ENCODE measurements at regions not wholly inside any gene's neighbourhood (a gene's known extent, or its start where the extent isn't known, plus 50 kb on each side); places are given as distances from the start of the nearest gene placed in this dataset.

DNA sequence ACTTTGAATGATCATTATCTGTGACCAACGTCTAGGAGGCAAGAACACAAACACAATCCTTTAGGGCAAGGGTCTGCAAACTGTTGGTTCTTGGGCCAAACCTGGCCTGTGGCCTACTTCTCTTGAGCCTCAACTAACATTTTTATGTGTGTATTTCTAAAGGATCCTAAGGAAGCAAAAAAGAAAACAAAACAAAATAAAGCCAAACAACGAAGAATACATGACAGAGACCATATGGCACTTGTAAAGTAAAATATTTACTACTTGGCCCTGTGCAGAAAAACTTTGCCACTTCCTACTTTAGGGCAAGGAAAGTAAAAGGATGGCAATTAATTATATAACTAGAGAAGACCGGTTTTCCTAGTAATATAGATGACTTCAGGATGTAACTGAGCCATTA, 1056.2 kb downstream of the EPHA7 start:
- Histone ChIP-seq H3K36me3 (no peaks in the 10 kb centered on the region), H3K27me3 (no peaks in the 10 kb centered on the region), H3K9me3 (replicated peaks) (no peaks in the 10 kb centered on the region), H3K4me3 (no peak overlapping the region), H3K27ac (no peak overlapping the region; the same call in 1 of the 2 replicates), H3K4me1 (peaks cover 8% of the 10 kb centered on the region)
- DNase-seq = no peak

DNA sequence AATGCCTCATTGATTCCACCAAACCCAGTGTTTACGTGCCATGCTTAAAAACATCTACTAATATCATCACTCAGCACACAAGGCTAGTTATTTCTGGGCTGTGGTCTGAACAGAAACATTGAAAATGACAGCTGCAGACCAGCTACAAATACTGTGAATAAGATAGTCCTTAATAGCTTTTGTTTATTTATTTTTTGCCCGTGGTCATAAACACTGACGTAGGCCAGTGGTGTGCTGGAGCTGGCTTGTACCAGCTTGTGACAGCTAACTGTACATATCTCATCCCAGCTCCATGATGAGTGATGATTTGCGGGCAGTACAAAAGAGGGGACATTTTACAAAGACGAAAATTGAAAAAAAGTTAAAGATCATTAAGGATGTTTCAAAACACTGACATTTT, 1057.0 kb downstream of the EPHA7 start:
- H3K9me3 ChIP-seq (replicated peaks) = no peaks in the 10 kb centered on the region
- H3K27ac ChIP-seq = peak overlapping the region; percentile 6; the same call in 1 of the 2 replicates
- peaks cover 8% of the 10 kb centered on the region for H3K4me1 ChIP-seq
- H3K27me3 ChIP-seq = no peaks in the 10 kb centered on the region
- no peak overlapping the region for H3K4me3 ChIP-seq
- H3K36me3 ChIP-seq = no peaks in the 10 kb centered on the region
- DNase-seq = peak; percentile 62 to 74

DNA sequence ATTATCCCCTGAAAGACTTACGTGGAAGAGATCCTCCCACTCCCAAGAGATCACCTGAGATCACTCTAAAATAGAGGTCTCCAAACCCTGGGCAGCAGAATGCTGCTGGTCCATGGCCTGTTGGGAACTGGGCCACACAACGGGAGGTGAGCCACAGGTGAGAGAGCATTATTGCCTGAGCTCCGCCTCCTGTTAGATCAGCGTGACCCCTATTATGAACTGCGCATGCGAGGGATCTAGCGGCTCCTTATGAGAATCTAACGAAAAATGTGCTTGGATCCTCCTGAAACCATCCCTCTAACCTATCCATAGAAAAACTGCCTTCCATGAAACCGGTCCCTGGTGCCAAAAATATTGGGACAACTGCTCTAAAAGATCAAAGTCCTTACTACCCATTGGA, 1057.4 kb downstream of the EPHA7 start:
- Histone ChIP-seq H3K36me3 (no peaks in the 10 kb centered on the region), H3K27ac (peak overlapping the region; percentile 6; the same call in 1 of the 2 replicates), H3K27me3 (no peaks in the 10 kb centered on the region), H3K9me3 (replicated peaks) (no peaks in the 10 kb centered on the region), H3K4me1 (peaks cover 8% of the 10 kb centered on the region), H3K4me3 (no peak overlapping the region)
- no peak for DNase-seq

DNA sequence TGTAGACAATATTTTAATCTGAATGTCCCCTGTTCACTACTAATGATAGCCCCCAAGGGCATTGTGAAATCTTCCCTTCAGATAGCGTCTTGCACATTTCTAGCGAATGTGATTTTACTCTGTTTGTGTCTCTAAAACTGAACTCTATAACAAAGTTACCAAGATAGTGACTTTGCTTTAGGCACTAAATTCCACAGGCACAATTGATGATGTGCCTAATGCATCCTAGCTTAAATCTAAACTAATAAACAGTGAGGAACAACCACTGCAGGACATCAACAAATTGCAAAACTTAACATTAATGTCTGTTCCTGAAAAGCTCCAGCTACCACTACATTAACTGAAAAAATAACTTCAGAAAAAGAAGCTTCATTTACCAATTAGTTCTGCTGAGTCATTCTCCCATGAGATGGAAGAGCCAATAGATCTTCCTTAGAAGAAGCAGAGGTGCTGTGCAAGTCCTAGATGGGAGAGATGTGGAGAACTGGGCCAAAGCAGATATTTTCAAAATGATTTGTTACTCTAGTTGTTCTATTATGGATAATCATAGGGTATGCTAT, 1065.0 kb downstream of the EPHA7 start:
- H3K9me3 ChIP-seq (replicated peaks) = no peaks in the 10 kb centered on the region
- DNase-seq = peak in 1 of 2 experiments; percentile 10
- H3K4me3 ChIP-seq = no peak overlapping the region
- no peaks in the 10 kb centered on the region for H3K27me3 ChIP-seq
- H3K27ac ChIP-seq = peak overlapping the region; percentile 16; the same call in 1 of the 2 replicates
- H3K4me1 ChIP-seq = no peaks in the 10 kb centered on the region
- H3K36me3 ChIP-seq = no peaks in the 10 kb centered on the region

DNA sequence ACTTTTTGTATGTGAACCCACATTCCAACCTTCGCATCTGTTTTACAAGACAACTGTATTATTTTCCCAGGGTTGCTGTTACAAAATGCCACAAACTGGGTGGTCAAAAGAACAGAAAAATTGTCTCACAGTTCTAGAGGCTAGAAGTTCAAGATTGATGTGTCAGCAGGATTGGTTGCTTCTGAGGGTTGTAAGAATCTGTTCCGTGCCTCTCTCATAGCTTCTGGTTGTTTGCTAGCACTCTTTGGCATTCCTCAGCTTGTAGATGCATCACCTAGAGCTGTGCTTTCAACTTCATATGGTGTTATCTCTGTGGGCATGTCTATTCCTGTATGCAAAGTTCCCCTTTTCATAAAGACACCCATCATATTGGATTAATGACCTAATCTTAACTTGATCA, 1067.2 kb downstream of the EPHA7 start:
- no peaks in the 10 kb centered on the region for H3K27me3 ChIP-seq
- no peaks in the 10 kb centered on the region for H3K4me1 ChIP-seq
- no peak overlapping the region for H3K4me3 ChIP-seq
- no peaks in the 10 kb centered on the region for H3K9me3 ChIP-seq (replicated peaks)
- no peaks in the 10 kb centered on the region for H3K36me3 ChIP-seq
- DNase-seq = no peak
- H3K27ac ChIP-seq = no peak overlapping the region

DNA sequence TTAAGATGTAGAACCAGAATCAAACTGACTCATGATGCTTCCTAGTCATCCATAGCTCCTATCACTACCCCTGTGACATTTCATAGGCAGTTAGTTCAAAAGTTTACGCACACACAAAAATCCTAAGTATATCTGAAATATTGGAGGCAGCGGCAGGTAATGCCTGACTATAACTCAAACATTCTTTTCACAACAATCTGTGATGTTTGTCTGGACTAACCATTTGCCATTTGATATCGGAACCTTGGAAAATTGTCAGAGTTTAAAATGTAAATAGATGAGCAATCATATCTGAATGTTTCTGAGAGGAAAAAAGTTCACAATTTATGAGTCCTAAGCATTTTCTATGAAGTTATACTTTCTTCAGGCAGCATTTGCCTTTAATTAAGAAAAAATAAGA, 1078.2 kb downstream of the EPHA7 start:
- Histone ChIP-seq H3K27ac (no peak overlapping the region), H3K9me3 (replicated peaks) (no peaks in the 10 kb centered on the region), H3K4me1 (no peaks in the 10 kb centered on the region), H3K36me3 (no peaks in the 10 kb centered on the region), H3K27me3 (no peaks in the 10 kb centered on the region), H3K4me3 (no peak overlapping the region)
- DNase-seq = no peak

DNA sequence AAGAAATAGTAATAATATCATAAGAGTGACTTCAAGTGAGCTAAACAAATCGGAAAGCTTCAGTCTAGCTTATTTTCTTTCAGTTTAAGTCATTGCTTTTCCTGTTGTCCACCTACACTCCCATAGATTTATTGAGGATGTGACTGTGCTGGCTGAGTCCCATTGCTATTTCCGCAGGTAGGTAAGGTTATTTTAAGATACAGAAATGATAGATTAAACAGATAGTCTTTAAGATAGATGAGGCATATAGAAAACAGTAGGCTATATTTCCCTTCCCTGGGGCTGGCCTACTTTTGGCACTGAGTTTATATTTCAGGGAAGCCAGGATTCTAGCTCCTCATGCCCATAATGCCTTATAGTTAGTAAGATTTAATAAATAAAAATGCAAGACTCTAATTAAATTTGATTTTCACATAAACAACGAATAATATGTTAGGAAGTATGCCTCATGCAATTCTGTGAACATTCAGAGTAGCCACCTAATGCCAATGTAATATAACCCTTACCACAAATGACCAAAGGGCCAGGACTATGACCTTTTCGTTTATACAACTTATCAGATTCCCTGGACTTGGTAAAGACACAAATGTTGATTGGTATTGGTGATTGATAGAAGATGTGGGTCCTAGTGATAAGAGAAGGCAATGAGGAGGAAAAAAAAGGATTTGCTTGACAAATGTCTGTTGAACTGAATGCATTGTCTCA, 1079.3 kb downstream of the EPHA7 start:
- Histone ChIP-seq H3K4me3 (no peak overlapping the region), H3K9me3 (replicated peaks) (no peaks in the 10 kb centered on the region), H3K27me3 (no peaks in the 10 kb centered on the region), H3K36me3 (no peaks in the 10 kb centered on the region), H3K4me1 (no peaks in the 10 kb centered on the region), H3K27ac (no peak overlapping the region)
- no peak for DNase-seq

DNA sequence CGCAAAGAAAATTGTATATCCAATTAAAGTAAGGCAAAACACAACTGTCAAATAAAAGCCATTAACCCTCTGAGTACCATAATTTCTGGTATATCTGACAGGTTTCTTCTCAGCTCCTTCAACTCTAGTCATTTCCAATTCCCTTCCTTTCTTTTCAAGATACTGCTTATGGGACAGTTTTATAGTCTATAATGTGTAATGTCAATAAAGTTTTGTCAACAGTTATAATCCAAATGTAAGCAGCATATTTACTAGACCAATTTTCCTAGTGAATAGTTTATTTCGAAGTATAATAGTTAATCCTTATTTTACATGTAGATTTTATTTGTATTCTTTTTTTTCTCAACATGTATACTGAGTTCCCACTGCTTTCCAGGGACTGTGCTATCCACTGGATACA, 1081.8 kb downstream of the EPHA7 start:
- Histone ChIP-seq H3K27me3 (no peaks in the 10 kb centered on the region), H3K27ac (no peak overlapping the region), H3K4me3 (no peak overlapping the region), H3K36me3 (no peaks in the 10 kb centered on the region), H3K9me3 (replicated peaks) (no peaks in the 10 kb centered on the region), H3K4me1 (no peaks in the 10 kb centered on the region)
- DNase-seq = no peak

DNA sequence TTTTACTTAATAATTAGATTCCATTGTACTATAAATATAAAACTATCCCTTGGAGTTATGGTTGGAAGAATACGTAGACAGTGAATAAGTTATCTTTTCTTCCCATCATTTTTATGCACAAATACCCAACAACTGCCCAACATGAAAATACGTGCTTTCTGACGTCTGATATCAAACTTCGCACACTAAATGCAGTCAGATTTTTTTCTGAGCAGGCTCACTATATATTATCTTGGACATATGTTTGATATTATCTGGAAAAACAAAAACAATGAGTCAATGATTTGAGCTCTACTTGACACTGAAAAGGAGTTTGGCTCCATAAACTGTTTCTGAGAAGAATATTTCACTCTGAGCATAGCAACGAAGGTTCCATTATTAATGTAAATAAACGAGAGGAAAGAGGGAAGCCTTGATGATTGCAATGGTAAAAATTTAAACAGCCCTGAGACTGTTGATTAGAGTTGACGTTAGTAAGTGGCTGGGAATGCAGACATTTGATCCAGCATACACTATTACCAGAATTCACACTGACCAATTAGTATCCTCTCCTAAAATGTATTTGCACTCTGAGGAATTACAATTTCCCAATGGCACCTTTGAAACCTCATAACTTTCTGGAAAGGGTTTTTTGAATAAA, 1090.0 kb downstream of the EPHA7 start:
- Histone ChIP-seq H3K27me3 (no peaks in the 10 kb centered on the region), H3K27ac (no peak overlapping the region), H3K9me3 (replicated peaks) (no peaks in the 10 kb centered on the region; the same call in 1 of the 2 replicates), H3K36me3 (no peaks in the 10 kb centered on the region), H3K4me1 (0 out of 2 replicates have a peak, but pooled peaks cover 5% of the 10 kb centered on the region), H3K4me3 (no peak overlapping the region)
- DNase-seq = no peak

DNA sequence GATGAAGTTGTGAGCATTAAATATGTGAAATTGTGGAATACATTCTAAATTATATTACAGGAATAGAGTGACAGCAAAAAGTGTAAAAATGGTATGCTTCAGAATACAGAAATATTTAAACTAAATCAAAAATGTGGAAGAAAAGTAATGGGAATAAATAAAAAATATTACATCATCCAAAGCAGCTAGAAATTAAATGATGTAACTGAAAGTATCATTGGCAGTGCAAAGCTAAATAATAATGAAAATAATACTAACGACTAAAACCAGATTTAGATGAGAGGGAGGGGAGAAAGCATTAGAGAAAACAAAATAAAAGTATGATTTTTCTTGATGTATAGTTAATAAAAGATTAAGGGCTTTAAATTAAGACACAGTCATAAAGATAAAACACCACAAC, 1104.0 kb downstream of the EPHA7 start:
- no peaks in the 10 kb centered on the region for H3K9me3 ChIP-seq (replicated peaks)
- H3K4me3 ChIP-seq = no peak overlapping the region
- DNase-seq = no peak
- H3K27ac ChIP-seq = no peak overlapping the region
- H3K27me3 ChIP-seq = no peaks in the 10 kb centered on the region
- no peaks in the 10 kb centered on the region for H3K4me1 ChIP-seq
- no peaks in the 10 kb centered on the region for H3K36me3 ChIP-seq

DNA sequence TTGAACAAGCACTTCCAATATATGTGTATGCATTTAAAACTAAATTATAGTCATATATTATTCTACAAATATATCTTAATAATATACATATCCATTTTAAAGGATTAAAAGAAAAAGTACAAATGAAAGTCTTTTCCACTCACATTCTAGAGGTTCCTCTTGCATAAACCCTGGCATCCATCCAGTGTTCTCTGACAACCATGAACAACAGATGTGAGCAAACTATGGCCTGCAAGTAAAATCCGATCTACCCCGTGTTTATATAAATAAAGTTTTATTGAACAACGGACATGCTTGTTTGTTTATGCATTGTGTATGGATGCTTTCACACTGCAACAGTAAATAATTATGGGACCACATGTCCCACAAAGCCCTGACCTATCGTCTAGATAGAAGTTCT, 1122.3 kb downstream of the EPHA7 start:
- peak overlapping the region; percentile 28 for H3K4me3 ChIP-seq
- DNase-seq = peak; percentile 77 to 88

DNA sequence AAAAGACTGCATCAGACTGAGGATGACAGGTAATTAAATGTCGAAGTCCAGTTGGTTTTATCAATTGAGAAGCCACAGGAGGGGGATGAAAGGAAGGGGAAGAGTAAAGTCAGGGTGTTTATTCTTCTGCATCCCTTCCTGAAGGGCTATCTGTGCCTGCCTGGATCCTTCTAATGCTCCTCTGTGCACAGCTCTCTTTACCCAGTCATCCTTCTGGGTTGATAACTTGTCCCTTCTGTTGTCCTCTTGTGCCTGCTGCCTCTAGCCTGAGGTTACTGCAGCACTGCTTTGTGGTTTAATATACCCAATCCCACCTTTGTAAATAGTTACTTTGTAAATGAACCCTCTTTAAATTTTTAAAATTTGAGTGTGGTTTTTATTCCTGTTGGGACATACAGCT, 1127.3 kb downstream of the EPHA7 start:
- H3K36me3 ChIP-seq = no peaks in the 10 kb centered on the region
- H3K4me3 ChIP-seq = no peak overlapping the region
- no peaks in the 10 kb centered on the region for H3K27me3 ChIP-seq
- H3K4me1 ChIP-seq = peaks cover 4% of the 10 kb centered on the region; the same call in 1 of the 2 replicates
- H3K9me3 ChIP-seq (replicated peaks) = no peaks in the 10 kb centered on the region; the same call in 1 of the 2 replicates
- H3K27ac ChIP-seq = no peak overlapping the region
- DNase-seq = peak in 1 of 2 experiments; percentile 29

More for the DNA sequence above, 1122.3 kb downstream of the EPHA7 start:
- no peaks in the 10 kb centered on the region for H3K27me3 ChIP-seq
- H3K36me3 ChIP-seq = no peaks in the 10 kb centered on the region
- no peaks in the 10 kb centered on the region for H3K9me3 ChIP-seq (replicated peaks)
- H3K27ac ChIP-seq = peak overlapping the region; percentile 82
- H3K4me1 ChIP-seq = peaks cover 9% of the 10 kb centered on the region

DNA sequence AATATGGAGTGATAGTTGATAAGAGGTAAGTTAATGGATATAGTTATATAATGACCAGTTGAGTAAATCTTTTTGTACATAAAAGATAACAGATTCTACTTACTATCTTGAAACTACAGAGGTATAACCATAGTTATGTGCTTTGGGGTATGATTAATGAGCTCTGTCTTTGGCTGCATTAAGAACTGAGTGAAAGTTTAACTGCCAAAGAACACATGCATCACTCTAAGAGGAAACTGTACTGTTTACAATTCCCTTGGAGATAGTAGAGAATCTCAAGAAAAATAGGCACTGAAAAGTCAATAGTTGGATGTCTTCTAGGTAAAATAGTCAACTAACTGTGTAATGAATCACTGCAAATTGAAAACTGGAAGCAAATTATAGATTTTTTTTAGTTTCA, 1129.5 kb downstream of the EPHA7 start:
- H3K4me3 ChIP-seq = no peak overlapping the region
- DNase-seq = no peak
- no peaks in the 10 kb centered on the region for H3K27me3 ChIP-seq
- no peaks in the 10 kb centered on the region; the same call in 1 of the 2 replicates for H3K9me3 ChIP-seq (replicated peaks)
- H3K4me1 ChIP-seq = no peaks in the 10 kb centered on the region
- no peaks in the 10 kb centered on the region for H3K36me3 ChIP-seq
- H3K27ac ChIP-seq = no peak overlapping the region

DNA sequence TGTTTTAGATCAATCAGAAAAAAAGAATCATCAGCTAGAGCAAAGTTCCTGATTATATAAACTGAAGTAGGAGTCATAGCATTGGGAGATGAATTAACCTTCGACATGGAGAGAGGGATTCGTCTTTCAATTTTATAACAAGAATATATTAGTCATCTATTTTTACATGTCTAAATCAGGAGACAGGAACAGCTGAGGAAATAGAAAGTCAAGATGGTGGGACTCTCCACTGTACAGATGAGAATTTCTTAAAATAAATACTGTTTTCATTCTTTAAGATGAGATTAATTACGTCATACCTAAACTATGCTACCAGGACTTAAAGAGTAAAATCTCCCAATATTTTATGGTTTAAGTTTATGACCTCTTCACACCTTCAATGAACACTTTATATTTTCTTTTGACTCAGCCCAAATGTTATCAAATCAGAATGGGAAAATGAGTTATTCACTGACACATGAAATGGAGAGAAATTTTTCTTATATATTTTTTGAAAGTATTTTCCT, 1137.7 kb downstream of the EPHA7 start:
- DNase-seq = peak; percentile 29 to 70
- no peaks in the 10 kb centered on the region for H3K9me3 ChIP-seq (replicated peaks)
- H3K27ac ChIP-seq = peak overlapping the region; percentile 57
- peaks cover 19% of the 10 kb centered on the region for H3K4me1 ChIP-seq
- H3K4me3 ChIP-seq = no peak overlapping the region
- H3K36me3 ChIP-seq = no peaks in the 10 kb centered on the region
- no peaks in the 10 kb centered on the region for H3K27me3 ChIP-seq

DNA sequence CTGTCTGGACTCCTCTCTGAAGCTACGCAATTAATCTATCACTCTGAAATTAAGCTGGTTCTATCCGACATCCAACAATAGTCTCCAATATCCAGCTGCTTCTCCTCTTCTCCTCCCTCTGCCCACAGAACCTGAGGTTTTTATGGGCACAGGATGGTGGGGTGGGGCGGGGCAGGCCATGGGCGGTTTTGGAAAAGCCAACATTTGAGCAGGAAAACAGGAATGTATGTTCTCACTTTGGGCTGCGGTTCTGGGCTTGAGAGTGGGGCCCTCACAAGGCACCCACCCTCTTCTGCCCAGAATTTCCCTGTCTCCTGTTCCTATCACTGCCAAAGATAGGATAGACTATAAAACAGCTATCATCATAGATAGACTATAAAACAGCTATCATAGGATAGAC, 1144.2 kb downstream of the EPHA7 start:
- no peak for DNase-seq
- no peaks in the 10 kb centered on the region; the same call in 1 of the 2 replicates for H3K9me3 ChIP-seq (replicated peaks)
- H3K4me3 ChIP-seq = no peak overlapping the region

More for the DNA sequence above, 1144.2 kb downstream of the EPHA7 start:
- no peaks in the 10 kb centered on the region for H3K36me3 ChIP-seq
- no peaks in the 10 kb centered on the region for H3K27me3 ChIP-seq
- H3K4me1 ChIP-seq = no peaks in the 10 kb centered on the region
- no peak overlapping the region for H3K27ac ChIP-seq
